HG03520 (cell line): ENCODE measurements at regions not wholly inside any gene's neighbourhood (a gene's known extent, or its start where the extent isn't known, plus 50 kb on each side); places are given as distances from the start of the nearest gene placed in this dataset.
"Not testable (repeated sequence)": the region's sequence is repeated elsewhere in the genome, so short reads cannot be mapped to it uniquely, and the experiment has no call there.

ENCODE experiments used
- ATAC-seq: cut with Tn5 transposase; IDR thresholded peaks from one replicate; pipeline ENCODE4 v1.9.1; 2021; ENCODE audit warnings: mild to moderate bottlenecking, moderate library complexity; ENCODE audit not compliant: unreplicated experiment

GRCh38 chr3:101946906-101947305 is 97.6 kb downstream of the NFKBIZ start:
- no peak for ATAC-seq

GRCh38 chr3:101950510-101950909 is 101.2 kb downstream of the NFKBIZ start:
- ATAC-seq: no peak

- no peak for ATAC-seq
Observed at GRCh38 chr3:101950985-101951733, 101.8 kb downstream of the NFKBIZ start.

- no peak for ATAC-seq
Observed at GRCh38 chr3:101954361-101954760, 105.0 kb downstream of the NFKBIZ start.

GRCh38 chr3:101954936-101955335 is 105.6 kb downstream of the NFKBIZ start:
- ATAC-seq: no peak

- no peak for ATAC-seq
Observed at GRCh38 chr3:101962055-101962454, 112.7 kb downstream of the NFKBIZ start.

- ATAC-seq: no peak
Observed at GRCh38 chr3:101963902-101964362, 114.6 kb downstream of the NFKBIZ start.

GRCh38 chr3:101964861-101965260 is 115.5 kb downstream of the NFKBIZ start:
- no peak for ATAC-seq

GRCh38 chr3:101966226-101966625 is 116.9 kb downstream of the NFKBIZ start:
- no peak for ATAC-seq

GRCh38 chr3:101970212-101970611 is 120.9 kb downstream of the NFKBIZ start:
- no peak for ATAC-seq

GRCh38 chr3:101970905-101971304 is 121.6 kb downstream of the NFKBIZ start:
- no peak for ATAC-seq

GRCh38 chr3:101972430-101973162 is 123.3 kb downstream of the NFKBIZ start:
- no peak for ATAC-seq

- ATAC-seq: no peak
Observed at GRCh38 chr3:101973163-101973505, 123.8 kb downstream of the NFKBIZ start.

- ATAC-seq: not testable (repeated sequence)
Observed at GRCh38 chr3:101975415-101975814, 126.1 kb downstream of the NFKBIZ start.

- peak; percentile 93 for ATAC-seq
Observed at GRCh38 chr3:101976473-101976872, 127.2 kb downstream of the NFKBIZ start.

GRCh38 chr3:101978348-101978747 is 129.0 kb downstream of the NFKBIZ start:
- ATAC-seq: no peak

- ATAC-seq: no peak
Observed at GRCh38 chr3:101979033-101979432, 129.7 kb downstream of the NFKBIZ start.

GRCh38 chr3:101984356-101984755 is 135.0 kb downstream of the NFKBIZ start:
- no peak for ATAC-seq

- ATAC-seq: peak; percentile 30
Observed at GRCh38 chr3:101988596-101988995, 139.3 kb downstream of the NFKBIZ start.

GRCh38 chr3:101989578-101990200 is 140.4 kb downstream of the NFKBIZ start:
- ATAC-seq: no peak

GRCh38 chr3:101992863-101993262 is 143.5 kb downstream of the NFKBIZ start:
- no peak for ATAC-seq

- ATAC-seq: no peak
Observed at GRCh38 chr3:101994386-101994785, 145.1 kb downstream of the NFKBIZ start.
